Ishikawa (cell line): ENCODE measurements at regions not wholly inside any gene's neighbourhood (a gene's known extent, or its start where the extent isn't known, plus 50 kb on each side); places are given as distances from the start of the nearest gene placed in this dataset.

Source experiments
- EGR1 ChIP-seq: IDR thresholded peaks from 2 replicates; pipeline ENCODE4 v1.6.1; 2012
- EP300 ChIP-seq: IDR thresholded peaks from 2 replicates; pipeline ENCODE4 v1.6.1; 2012; ENCODE audit warnings: borderline replicate concordance
- TF ChIP-seq, protein P1 (sequence below): IDR thresholded peaks from 2 replicates; pipeline ENCODE4 v1.6.1; 2012; ENCODE audit warnings: low read depth, mild to moderate bottlenecking

DNA sequence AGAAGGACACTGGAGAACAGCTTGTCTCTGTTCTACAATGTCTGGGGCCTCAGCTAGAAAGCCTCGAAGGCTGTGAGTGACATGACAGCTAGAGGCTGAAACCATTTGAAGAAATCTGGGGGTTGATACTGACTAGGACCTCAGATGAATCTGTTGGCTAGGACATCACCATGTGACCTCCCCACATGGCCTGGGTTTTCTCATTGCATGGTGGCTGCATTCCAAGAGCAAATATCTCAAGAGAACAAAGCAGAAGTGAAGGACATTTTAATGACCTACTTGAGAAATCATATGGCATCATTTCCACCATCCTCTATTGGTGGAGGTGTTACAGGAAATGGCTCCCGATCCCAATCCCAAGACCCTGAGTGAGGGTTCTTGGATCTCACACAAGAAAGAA, 450.6 kb upstream of the AUTS2 start:
- TF ChIP-seq, protein P1, sequence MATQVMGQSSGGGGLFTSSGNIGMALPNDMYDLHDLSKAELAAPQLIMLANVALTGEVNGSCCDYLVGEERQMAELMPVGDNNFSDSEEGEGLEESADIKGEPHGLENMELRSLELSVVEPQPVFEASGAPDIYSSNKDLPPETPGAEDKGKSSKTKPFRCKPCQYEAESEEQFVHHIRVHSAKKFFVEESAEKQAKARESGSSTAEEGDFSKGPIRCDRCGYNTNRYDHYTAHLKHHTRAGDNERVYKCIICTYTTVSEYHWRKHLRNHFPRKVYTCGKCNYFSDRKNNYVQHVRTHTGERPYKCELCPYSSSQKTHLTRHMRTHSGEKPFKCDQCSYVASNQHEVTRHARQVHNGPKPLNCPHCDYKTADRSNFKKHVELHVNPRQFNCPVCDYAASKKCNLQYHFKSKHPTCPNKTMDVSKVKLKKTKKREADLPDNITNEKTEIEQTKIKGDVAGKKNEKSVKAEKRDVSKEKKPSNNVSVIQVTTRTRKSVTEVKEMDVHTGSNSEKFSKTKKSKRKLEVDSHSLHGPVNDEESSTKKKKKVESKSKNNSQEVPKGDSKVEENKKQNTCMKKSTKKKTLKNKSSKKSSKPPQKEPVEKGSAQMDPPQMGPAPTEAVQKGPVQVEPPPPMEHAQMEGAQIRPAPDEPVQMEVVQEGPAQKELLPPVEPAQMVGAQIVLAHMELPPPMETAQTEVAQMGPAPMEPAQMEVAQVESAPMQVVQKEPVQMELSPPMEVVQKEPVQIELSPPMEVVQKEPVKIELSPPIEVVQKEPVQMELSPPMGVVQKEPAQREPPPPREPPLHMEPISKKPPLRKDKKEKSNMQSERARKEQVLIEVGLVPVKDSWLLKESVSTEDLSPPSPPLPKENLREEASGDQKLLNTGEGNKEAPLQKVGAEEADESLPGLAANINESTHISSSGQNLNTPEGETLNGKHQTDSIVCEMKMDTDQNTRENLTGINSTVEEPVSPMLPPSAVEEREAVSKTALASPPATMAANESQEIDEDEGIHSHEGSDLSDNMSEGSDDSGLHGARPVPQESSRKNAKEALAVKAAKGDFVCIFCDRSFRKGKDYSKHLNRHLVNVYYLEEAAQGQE = no peak
- no peak for TF ChIP-seq EP300
- TF ChIP-seq EGR1 = no peak
